Occipital lobe (tissue), 1 donor: ENCODE measurements at regions not wholly inside any gene's neighbourhood (a gene's known extent, or its start where the extent isn't known, plus 50 kb on each side); places are given as distances from the start of the nearest gene placed in this dataset.

Source experiments
- DNase-seq: peaks from one replicate; lab custom pipeline; 2025; lab: John Stamatoyannopoulos, UW

GRCh38 chr2:120916446-120916845 lies 180.8 kb downstream of the GLI2 start:
- DNase-seq: no peak

DNA sequence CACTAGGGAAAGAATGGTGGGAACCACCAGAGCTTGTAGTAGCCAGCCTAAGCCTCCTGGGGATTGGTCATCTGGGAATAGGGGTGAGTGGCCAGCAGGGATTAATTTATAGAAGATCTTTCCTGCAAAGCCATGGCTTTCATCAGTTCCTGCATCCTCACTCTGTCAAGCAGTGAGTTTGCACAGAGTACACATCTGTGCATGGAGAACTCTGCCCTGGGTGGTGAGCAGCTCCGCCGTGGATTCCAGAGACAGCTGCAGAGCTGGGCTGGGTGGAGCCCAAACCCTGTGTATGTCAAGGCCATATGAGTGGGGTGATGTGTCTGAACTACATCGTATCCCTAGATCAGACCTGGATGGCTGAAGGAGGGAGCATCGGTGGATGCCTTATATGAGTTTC lies 182.2 kb downstream of the GLI2 start:
- DNase-seq: no peak

- no peak for DNase-seq
These were observed 183.5 kb downstream of the GLI2 start for GRCh38 chr2:120919216-120919615.

DNA sequence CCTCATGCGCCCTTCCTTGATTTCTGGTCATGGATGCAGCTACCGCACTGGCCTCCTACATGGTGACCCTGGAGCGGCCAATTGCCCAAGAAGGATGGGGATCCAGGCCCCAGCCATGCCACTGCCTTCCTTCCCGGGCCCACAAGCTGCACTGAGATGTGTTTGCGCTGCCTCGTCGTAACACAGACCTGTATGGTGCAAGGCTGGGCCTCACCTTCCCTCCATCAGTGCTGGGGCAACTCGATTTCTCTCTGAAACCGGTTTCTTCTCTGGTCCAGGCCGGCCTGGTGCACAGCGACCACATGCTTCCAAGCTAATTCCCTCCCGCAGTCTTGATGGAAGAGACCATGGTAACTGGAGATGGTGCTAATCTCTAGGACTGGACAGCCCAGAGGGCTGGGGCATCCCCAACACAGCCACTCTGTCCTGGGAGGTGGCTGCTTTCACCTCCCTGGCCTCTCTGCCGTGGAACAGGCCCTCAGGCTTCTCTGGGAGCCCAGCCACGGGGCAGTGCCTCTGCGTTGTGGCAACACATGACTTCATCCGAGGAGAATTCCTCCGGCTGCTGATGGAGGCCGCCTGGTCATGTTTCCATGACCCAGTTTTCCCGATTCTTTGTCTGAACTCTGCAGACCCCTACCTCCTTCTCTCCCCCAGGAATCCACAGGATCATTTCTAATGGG lies 184.2 kb downstream of the GLI2 start:
- DNase-seq: no peak

DNA sequence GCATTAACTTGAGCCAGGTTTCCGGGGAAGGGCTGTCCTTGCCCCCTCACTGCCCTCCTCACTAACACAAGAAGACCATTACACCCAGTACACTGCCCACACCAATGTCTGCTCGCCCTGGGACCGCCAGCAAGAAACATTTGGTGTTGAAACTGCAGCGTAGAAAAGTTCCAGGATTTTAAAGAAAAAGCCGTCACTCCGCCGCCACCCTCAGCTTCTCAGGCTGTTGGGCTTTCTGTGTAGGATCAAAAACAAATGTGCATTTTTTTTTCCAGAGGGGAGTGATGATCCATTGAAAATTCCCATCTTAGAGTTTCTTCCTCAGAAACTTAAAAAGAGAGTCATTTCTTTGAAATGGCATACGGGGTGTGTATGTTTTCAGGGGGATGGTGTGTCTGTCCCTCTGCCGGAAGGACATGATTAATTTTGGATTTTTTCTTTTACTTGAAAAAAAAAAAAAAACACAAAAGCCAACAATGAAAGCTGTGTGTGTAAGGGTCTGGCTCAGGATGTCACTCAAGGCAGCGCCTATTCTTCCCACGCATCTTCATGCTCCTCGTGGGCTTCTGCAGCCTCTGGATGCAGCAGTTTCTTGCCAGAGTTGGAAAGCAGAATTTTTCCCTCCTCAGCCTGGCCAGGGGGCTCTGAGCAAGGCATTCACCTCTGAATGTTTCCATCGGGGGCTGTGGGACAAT lies 184.9 kb downstream of the GLI2 start:
- DNase-seq: no peak

DNA sequence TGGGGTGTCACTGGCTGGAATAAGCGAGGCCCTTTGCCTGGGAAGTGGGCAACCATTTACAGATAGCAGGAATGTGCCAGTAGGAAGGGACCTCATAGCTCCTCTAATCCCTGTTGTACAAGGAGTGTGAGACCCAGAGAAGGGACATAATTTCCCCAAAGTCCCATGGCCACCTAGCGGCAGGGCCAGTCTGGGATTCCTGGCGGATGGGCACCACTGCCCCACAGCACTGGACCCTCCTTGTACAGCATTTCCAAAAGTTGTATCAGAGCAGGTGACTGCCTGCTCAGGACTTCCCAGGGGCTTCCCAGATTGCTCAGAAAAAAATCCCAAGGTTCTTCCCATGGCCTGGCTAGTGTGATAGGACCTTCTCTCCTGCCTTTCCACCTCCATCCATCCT lies 185.8 kb downstream of the GLI2 start:
- DNase-seq: no peak

- no peak for DNase-seq
These were observed 187.1 kb downstream of the GLI2 start for GRCh38 chr2:120922571-120923332.

GRCh38 chr2:120923426-120923825 lies 187.8 kb downstream of the GLI2 start:
- no peak for DNase-seq

DNA sequence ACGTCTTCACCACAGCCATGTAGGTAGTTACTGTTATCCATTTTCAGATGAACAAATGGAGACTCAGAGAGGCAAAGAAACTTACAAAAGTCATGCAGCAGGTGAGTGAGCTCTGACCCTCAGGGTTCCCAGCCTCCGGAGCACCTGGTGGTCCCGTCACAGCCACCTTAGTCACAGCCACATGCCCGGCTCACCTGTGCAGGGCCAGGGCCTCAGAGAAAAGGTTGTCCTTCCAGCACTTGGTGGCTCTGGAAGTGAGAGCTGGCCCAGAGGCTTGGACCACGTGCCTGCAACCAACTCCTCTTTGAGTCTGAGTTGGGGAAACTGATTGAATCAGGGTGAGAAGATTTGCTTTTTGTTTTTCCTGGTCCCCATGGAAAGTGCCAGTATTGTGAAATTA lies 189.3 kb downstream of the GLI2 start:
- DNase-seq: no peak

- DNase-seq: no peak
These were observed 191.0 kb downstream of the GLI2 start for GRCh38 chr2:120926463-120927264.

DNA sequence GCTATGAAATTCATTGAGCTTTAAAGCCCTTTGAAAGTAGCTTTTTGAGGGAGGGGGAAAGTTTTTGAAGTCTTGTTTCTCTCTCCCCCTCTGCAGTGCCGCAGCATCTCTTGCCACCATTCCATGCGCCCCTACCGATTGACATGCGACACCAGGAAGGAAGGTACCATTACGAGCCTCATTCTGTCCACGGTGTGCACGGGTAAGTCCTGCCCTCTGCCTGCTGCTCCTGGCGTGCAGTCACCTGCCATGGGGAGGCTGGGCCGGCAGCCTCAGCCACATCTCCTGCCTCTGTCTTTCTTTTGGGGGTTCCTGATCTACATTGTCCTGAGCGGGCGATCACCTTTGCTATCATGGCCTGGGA lies 191.6 kb downstream of the GLI2 start:
- DNase-seq: no peak

DNA sequence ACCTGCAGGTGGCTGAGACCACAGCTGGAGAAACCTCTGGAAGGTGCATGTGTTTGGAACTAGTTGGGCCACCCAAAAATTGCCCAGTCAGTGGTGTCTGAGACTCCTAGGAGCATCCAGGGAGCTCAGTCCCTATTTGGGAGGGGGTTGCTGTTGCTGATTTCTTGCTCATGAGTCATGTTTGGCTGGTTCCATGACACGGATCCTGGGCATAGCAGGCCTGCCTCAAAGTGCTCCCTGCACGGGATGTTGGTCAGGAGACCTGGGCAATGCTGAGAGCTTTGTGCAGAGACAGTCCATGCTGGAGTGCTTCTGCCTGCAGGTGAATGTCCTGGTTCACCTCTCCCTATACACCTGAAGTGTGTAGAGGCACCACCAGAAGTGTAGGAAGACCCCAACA lies 194.2 kb downstream of the GLI2 start:
- no peak for DNase-seq

- no peak for DNase-seq
These were observed 194.6 kb downstream of the GLI2 start for GRCh38 chr2:120930236-120930635.

- DNase-seq: no peak
These were observed 195.2 kb downstream of the GLI2 start for GRCh38 chr2:120930864-120931263.

DNA sequence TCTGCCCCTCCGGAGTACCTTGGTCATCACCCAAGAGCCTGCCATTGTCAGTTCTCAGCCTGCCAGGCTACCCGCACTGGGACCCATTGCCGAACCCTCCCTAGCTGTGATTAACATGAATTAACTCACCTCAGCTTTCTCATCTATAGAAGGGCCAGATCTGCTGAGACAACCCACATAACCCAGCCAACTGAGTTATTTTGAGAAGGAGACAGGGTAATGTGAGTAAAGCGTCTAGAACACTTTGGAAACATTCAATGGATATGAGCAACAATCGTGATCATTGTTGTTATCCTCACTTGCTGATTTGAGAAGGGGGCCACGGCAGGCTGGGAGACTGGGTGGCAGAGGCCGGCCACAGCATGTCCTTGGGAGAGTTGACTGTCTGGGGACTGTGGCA lies 196.8 kb downstream of the GLI2 start:
- DNase-seq: no peak

DNA sequence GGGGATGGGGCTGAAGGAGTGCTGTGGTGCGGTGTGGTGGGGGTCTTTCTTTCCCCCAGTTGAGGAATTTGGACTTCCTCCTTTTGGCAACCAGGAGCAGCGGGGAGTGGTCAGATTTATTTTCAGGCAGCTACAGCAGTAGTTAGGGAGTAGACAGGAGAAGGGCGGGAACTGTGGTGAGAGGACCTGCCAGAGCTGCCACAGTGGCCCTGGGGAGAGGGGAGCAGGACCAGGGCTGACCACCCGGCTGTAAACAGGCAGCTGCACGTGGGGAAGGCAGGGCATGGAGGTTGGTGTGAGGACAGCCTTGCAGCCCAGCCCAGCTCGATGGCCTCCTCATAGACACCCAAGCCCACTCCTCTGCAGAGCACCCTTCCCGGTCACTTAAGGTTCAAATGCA lies 197.2 kb downstream of the GLI2 start:
- no peak for DNase-seq

- no peak for DNase-seq
These were observed 198.3 kb downstream of the GLI2 start for GRCh38 chr2:120933693-120934573.

- DNase-seq: no peak
These were observed 199.1 kb downstream of the GLI2 start for GRCh38 chr2:120934574-120935338.

DNA sequence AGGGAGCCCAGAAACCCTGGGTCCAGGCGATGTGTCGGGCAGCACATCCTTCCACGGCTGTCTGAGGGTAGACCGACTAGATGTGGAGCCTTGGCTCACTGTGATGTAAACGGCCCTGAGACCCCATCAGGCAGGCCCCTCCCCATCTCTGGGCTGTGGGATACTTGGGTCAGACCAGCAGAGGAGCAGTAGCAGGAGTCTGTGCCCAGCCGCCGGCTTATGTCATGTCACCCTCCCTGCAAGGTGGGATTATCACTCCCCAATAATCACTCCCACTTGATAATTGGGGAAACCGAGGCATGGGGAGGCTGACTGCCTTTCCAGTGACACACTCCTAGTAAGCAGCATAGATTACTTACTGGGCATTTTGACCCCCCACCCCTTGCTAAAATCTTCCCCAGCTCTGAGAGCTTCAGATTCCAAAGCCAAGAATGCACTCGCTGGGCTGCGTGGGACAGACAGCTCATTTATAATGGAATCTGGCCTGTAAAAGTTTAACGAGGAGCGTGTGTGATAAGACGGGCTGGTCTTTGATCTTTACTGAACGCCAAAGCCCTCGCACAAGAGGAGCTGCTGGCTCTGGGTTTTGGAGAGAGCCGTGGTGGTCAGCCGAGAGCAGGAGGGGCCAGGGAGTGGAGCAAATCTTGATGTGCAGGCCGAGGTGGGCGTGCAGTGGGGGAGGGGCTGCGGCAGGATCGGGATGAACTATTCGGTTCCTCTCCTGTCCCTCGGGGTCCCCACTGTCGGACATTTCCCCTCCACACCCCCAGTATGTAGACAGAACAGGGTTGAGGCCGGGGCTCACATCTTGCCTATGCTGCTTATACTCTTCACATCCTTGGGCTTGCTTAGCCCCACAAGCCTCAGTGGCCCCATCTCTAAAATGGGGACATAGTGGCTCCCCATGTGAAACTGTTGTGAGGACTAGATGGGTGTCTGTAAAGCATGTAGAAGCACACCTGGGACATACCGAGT lies 200.0 kb downstream of the GLI2 start:
- no peak for DNase-seq
